Activated naive CD4-positive, alpha-beta T cell treated with anti-CD3 and anti-CD28 coated beads for 36 hours (primary cell): ENCODE measurements at regions not wholly inside any gene's neighbourhood (a gene's known extent, or its start where the extent isn't known, plus 50 kb on each side); places are given as distances from the start of the nearest gene placed in this dataset.

Experiments
- CTCF ChIA-PET: fragments of 350-600 bp; sonication (Branson Sonifier 250); formaldehyde crosslinking; loops from one replicate; lab custom pipeline; 2021; ENCODE audit warnings: antibody characterized with exemption; lab: Charles Lee
- DNase-seq: peaks from one replicate; pipeline ENCODE4 v3.0.0-alpha.2; 2020
- H3K27ac Mint-ChIP-seq: one replicate; pipeline ENCODE4 v1.8.0; 2021; ENCODE audit warnings: mild to moderate bottlenecking, mixed read lengths
- H3K27me3 Mint-ChIP-seq: one replicate; pipeline ENCODE4 v1.8.0; 2021; ENCODE audit warnings: low read depth, mixed read lengths
- H3K36me3 Mint-ChIP-seq: one replicate; pipeline ENCODE4 v1.8.0; 2021; ENCODE audit warnings: low read depth, mixed read lengths
- H3K4me1 Mint-ChIP-seq: one replicate; pipeline ENCODE4 v1.8.0; 2021; ENCODE audit warnings: low read depth, mixed read lengths
- H3K4me3 Mint-ChIP-seq: one replicate; pipeline ENCODE4 v1.8.0; 2021; ENCODE audit warnings: mild to moderate bottlenecking, moderate library complexity, mixed read lengths
- H3K9me3 Mint-ChIP-seq: one replicate; pipeline ENCODE4 v1.8.0; 2021; ENCODE audit warnings: mixed read lengths
- intact Hi-C: fragments of 100-400 bp; cut with micrococcal nuclease; formaldehyde crosslinking; loops from one replicate; pipeline ENCODE4 v1.15.1; 2023

- CTCF ChIA-PET, result no interaction called here
- intact Hi-C loops, result no loop called here
- no peak for DNase-seq
- no peaks in the 10 kb centered on the region for H3K4me1 Mint-ChIP-seq
- no peak overlapping the region for H3K27ac Mint-ChIP-seq
- H3K9me3 Mint-ChIP-seq, result peaks cover 23% of the 10 kb centered on the region
- no peak overlapping the region for H3K4me3 Mint-ChIP-seq
- no peaks in the 10 kb centered on the region for H3K36me3 Mint-ChIP-seq
- peaks cover 5% of the 10 kb centered on the region for H3K27me3 Mint-ChIP-seq
These were observed 81.6 kb upstream of the LARGE1 start for GRCh38 chr22:34001701-34002466.

GRCh38 chr22:34004058-34004457, 83.8 kb upstream of the LARGE1 start:
- Mint-ChIP-seq H3K4me3 (no peak overlapping the region), H3K9me3 (peaks cover 15% of the 10 kb centered on the region), H3K4me1 (no peaks in the 10 kb centered on the region), H3K27ac (no peak overlapping the region), H3K27me3 (peaks cover 6% of the 10 kb centered on the region), H3K36me3 (no peaks in the 10 kb centered on the region)
- no peak for DNase-seq
- CTCF ChIA-PET, result no interaction called here
- intact Hi-C loops, result no loop called here

GRCh38 chr22:34010259-34010658, 90.0 kb upstream of the LARGE1 start:
- peaks cover 4% of the 10 kb centered on the region for H3K27me3 Mint-ChIP-seq
- CTCF ChIA-PET, result interaction anchor here (0.7 kb wide), 1 partner anchor 87 kb away, joined by 3 read pairs; no protein-coding TSS in a partner anchor
- H3K36me3 Mint-ChIP-seq, result no peaks in the 10 kb centered on the region
- H3K4me1 Mint-ChIP-seq, result no peaks in the 10 kb centered on the region
- intact Hi-C loops, result no loop called here
- DNase-seq, result no peak
- peaks cover 13% of the 10 kb centered on the region for H3K9me3 Mint-ChIP-seq
- no peak overlapping the region for H3K4me3 Mint-ChIP-seq
- no peak overlapping the region for H3K27ac Mint-ChIP-seq

GRCh38 chr22:34015642-34016041, 95.4 kb upstream of the LARGE1 start:
- H3K27me3 Mint-ChIP-seq, result peaks cover 2% of the 10 kb centered on the region
- peaks cover 10% of the 10 kb centered on the region for H3K9me3 Mint-ChIP-seq
- H3K4me3 Mint-ChIP-seq, result no peak overlapping the region
- DNase-seq, result no peak
- intact Hi-C loops, result no loop called here
- CTCF ChIA-PET, result no interaction called here
- H3K27ac Mint-ChIP-seq, result no peak overlapping the region
- H3K36me3 Mint-ChIP-seq, result no peaks in the 10 kb centered on the region
- H3K4me1 Mint-ChIP-seq, result no peaks in the 10 kb centered on the region

GRCh38 chr22:34017205-34017604, 96.9 kb upstream of the LARGE1 start:
- Mint-ChIP-seq H3K4me1 (no peaks in the 10 kb centered on the region), H3K9me3 (peaks cover 10% of the 10 kb centered on the region), H3K27ac (no peak overlapping the region), H3K36me3 (no peaks in the 10 kb centered on the region), H3K4me3 (no peak overlapping the region), H3K27me3 (no peaks in the 10 kb centered on the region)
- CTCF ChIA-PET, result interaction anchor here (0.7 kb wide), 1 partner anchor 94 kb away, joined by 4 read pairs; no protein-coding TSS in a partner anchor
- intact Hi-C loops, result no loop called here
- DNase-seq, result no peak

GRCh38 chr22:34019190-34019845, 99.0 kb upstream of the LARGE1 start:
- CTCF ChIA-PET, result no interaction called here
- H3K27ac Mint-ChIP-seq, result no peak overlapping the region
- H3K27me3 Mint-ChIP-seq, result no peaks in the 10 kb centered on the region
- H3K4me3 Mint-ChIP-seq, result no peak overlapping the region
- no peaks in the 10 kb centered on the region for H3K36me3 Mint-ChIP-seq
- intact Hi-C loops, result no loop called here
- DNase-seq, result no peak
- H3K4me1 Mint-ChIP-seq, result no peaks in the 10 kb centered on the region
- H3K9me3 Mint-ChIP-seq, result peaks cover 8% of the 10 kb centered on the region

GRCh38 chr22:34035209-34035608, 114.9 kb upstream of the LARGE1 start:
- Mint-ChIP-seq H3K27me3 (peaks cover 2% of the 10 kb centered on the region), H3K4me3 (no peak overlapping the region), H3K27ac (no peak overlapping the region), H3K36me3 (no peaks in the 10 kb centered on the region), H3K4me1 (no peaks in the 10 kb centered on the region), H3K9me3 (peaks cover 10% of the 10 kb centered on the region)
- intact Hi-C loops, result no loop called here
- no peak for DNase-seq
- CTCF ChIA-PET, result no interaction called here

GRCh38 chr22:34036931-34037330, 116.7 kb upstream of the LARGE1 start:
- no peak overlapping the region for H3K27ac Mint-ChIP-seq
- intact Hi-C loops, result no loop called here
- no peaks in the 10 kb centered on the region for H3K36me3 Mint-ChIP-seq
- H3K9me3 Mint-ChIP-seq, result peaks cover 8% of the 10 kb centered on the region
- peaks cover 2% of the 10 kb centered on the region for H3K27me3 Mint-ChIP-seq
- no peaks in the 10 kb centered on the region for H3K4me1 Mint-ChIP-seq
- CTCF ChIA-PET, result no interaction called here
- DNase-seq, result no peak
- no peak overlapping the region for H3K4me3 Mint-ChIP-seq

- H3K4me3 Mint-ChIP-seq, result no peak overlapping the region
- intact Hi-C loops, result no loop called here
- H3K27ac Mint-ChIP-seq, result no peak overlapping the region
- H3K9me3 Mint-ChIP-seq, result peaks cover 8% of the 10 kb centered on the region
- H3K36me3 Mint-ChIP-seq, result no peaks in the 10 kb centered on the region
- no peak for DNase-seq
- no peaks in the 10 kb centered on the region for H3K4me1 Mint-ChIP-seq
- CTCF ChIA-PET, result no interaction called here
- H3K27me3 Mint-ChIP-seq, result peaks cover 2% of the 10 kb centered on the region
These were observed 118.7 kb upstream of the LARGE1 start for GRCh38 chr22:34038801-34039555.

GRCh38 chr22:34045311-34045710, 125.0 kb upstream of the LARGE1 start:
- H3K9me3 Mint-ChIP-seq, result no peaks in the 10 kb centered on the region
- no peaks in the 10 kb centered on the region for H3K27me3 Mint-ChIP-seq
- H3K4me3 Mint-ChIP-seq, result no peak overlapping the region
- H3K36me3 Mint-ChIP-seq, result no peaks in the 10 kb centered on the region
- H3K27ac Mint-ChIP-seq, result no peak overlapping the region
- intact Hi-C loops, result no loop called here
- no peaks in the 10 kb centered on the region for H3K4me1 Mint-ChIP-seq
- DNase-seq, result no peak
- CTCF ChIA-PET, result no interaction called here

GRCh38 chr22:34055525-34056200, 135.4 kb upstream of the LARGE1 start:
- H3K36me3 Mint-ChIP-seq, result no peaks in the 10 kb centered on the region
- H3K9me3 Mint-ChIP-seq, result peaks cover 2% of the 10 kb centered on the region
- DNase-seq, result no peak

GRCh38 chr22:34057726-34058125, 137.4 kb upstream of the LARGE1 start:
- Mint-ChIP-seq H3K36me3 (no peaks in the 10 kb centered on the region), H3K4me3 (no peak overlapping the region), H3K4me1 (no peaks in the 10 kb centered on the region), H3K9me3 (peaks cover 2% of the 10 kb centered on the region), H3K27ac (no peak overlapping the region), H3K27me3 (no peaks in the 10 kb centered on the region)
- intact Hi-C loops, result no loop called here
- no peak for DNase-seq
- CTCF ChIA-PET, result interaction anchor here (1.7 kb wide), 1 partner anchor 54 kb away, joined by 5 read pairs; no protein-coding TSS in a partner anchor

More at GRCh38 chr22:34055525-34056200, 135.4 kb upstream of the LARGE1 start:
- CTCF ChIA-PET, result no interaction called here
- no peak overlapping the region for H3K27ac Mint-ChIP-seq
- intact Hi-C loops, result no loop called here
- no peaks in the 10 kb centered on the region for H3K27me3 Mint-ChIP-seq
- no peaks in the 10 kb centered on the region for H3K4me1 Mint-ChIP-seq
- no peak overlapping the region for H3K4me3 Mint-ChIP-seq
